HG03575 (cell line): ENCODE measurements at regions not wholly inside any gene's neighbourhood (a gene's known extent, or its start where the extent isn't known, plus 50 kb on each side); places are given as distances from the start of the nearest gene placed in this dataset.
"Not testable (repeated sequence)": the region's sequence is repeated elsewhere in the genome, so short reads cannot be mapped to it uniquely, and the experiment has no call there.

Source experiments
- ATAC-seq: cut with Tn5 transposase; IDR thresholded peaks from one replicate; pipeline ENCODE4 v1.9.1; 2021; ENCODE audit not compliant: unreplicated experiment, insufficient number of reproducible peaks, low FRiP score; ENCODE audit errors: extremely low read depth

DNA sequence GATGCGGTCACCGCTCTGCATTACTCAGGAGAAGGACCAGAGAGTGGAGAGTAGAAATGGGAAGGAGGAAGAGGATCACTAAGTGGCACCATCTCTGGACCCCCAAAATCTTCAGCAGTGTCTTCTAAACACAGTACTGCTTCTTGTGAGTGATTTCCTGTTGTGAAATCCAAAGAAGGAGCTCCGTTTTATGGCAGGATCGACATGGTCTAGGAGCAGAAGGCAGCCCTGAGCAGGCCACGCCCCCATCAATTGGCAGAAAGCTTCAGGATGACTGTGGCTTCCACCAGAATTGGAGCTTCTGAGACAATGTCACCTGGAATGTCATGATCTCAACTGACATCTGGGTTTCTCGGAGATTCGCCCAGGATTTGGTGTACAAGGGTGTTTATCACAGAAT is 171.5 kb downstream of the ADSS2 start:
- no peak for ATAC-seq

DNA sequence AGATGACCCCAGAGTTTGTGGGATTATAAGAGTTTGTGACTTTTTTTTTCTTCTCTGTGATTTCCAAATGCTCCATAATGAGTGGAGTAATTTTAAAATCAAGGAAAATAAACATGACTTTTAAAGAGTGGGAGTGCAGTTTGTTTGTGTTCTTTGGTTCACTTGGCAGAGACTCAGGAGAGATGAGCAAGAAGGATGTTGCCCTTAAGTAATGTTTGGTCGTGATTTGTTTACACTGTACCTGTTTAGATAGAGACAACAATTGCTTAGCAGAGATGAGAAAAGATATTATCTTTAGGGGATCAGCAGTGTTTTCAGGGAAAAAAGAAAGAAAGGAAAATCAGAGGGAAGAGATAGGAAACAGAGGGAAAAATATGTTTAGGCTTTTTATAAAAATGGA is 170.8 kb downstream of the ADSS2 start:
- ATAC-seq = no peak

DNA sequence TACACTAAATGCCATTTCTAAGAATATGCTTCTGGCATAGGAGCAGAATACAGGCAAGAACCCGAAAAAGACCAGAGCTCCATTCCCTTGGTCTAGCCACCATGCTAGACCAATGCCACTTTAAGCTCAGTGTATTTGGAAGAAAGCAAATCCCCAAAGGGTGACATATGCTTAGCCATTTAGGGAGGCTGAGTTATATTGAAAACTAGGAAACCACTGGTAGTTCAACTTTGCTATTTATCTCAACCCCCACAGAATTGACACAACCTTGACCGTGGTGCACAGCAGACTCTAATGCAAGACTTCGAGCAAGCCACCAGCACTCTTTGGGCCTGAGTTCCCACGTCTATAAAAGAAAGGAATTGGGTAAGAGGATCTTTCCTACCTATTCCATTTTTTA is 167.9 kb downstream of the ADSS2 start:
- no peak for ATAC-seq

DNA sequence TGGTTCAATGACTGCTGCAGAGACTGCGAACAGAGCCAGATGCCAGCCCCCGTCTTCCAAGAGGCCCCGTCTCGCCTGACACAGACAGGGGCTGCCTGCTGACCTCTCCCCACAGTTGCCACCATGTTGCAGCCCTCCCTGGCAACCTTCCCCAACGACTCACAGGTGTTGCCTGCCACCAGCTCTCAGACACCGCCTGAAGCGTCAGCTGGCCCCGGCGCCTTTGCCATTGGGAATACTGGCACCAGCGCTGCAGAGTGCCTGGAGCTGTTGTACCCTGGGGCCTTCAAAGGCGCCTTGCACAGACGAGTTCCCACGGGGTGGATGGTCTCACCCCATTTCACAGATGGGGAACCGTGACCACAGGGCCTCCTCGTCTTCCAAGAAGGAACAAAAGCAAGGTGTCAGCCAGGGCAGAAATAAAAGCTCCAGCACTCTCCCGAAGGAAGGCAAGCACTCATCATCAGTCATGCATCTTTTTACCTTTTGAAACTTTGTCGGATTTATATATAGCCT is 167.0 kb downstream of the ADSS2 start:
- no peak for ATAC-seq

DNA sequence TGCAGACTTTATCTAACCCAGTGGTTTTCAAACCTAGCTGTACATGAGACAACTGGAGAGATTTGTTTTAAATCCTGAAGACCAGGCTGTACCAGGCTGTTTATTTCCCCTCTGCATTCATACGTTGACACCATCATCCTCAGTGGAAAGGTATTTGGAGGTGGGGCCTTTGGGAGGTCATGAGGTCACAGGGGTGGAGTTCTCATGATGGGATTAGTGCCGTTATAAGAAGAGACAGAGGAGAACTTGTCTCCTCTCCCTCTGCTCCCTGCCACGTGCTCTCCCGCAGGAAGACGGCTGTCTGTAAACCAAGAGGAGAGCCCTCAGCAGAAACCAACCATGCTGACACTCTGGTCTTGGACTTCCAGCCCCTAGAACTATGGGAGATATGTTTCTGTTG is 165.4 kb downstream of the ADSS2 start:
- no peak for ATAC-seq

DNA sequence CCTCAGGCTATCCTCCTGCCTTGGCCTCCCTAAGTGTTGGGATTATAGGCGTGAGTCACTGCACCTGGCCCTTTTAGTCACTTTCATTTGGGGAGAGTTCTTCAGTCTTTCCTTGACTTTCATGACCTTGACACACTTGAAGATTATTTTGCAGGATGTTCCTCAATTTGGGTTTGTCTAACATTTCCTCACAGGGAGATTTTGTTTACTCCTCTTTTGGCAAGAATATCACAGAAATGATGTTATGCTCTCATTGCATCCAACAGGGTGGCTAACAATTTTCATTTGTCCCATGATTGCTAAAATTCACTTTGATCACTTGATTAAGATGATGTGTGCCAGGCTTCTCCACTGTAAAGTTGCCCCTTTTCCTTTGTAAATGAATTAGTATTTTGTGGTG is 164.0 kb downstream of the ADSS2 start:
- ATAC-seq = no peak

DNA sequence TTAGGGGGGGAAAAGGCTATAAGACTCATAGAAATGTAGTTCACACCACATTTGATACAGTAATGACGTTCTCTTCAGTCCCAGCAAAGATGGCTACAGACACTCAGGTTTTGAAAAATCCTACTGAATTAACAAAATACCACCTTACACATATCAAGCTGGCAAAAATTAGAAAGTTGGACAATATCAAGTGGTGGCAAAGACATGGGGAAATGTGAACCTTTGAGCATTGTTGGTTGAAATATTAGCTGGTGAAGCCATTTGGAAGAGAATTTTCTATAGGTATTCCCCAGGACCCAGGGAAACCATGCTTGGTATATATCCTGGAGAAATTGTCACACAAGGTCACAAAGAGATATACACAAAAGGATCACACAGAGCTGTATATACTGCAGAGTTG is 163.0 kb downstream of the ADSS2 start:
- ATAC-seq = no peak

DNA sequence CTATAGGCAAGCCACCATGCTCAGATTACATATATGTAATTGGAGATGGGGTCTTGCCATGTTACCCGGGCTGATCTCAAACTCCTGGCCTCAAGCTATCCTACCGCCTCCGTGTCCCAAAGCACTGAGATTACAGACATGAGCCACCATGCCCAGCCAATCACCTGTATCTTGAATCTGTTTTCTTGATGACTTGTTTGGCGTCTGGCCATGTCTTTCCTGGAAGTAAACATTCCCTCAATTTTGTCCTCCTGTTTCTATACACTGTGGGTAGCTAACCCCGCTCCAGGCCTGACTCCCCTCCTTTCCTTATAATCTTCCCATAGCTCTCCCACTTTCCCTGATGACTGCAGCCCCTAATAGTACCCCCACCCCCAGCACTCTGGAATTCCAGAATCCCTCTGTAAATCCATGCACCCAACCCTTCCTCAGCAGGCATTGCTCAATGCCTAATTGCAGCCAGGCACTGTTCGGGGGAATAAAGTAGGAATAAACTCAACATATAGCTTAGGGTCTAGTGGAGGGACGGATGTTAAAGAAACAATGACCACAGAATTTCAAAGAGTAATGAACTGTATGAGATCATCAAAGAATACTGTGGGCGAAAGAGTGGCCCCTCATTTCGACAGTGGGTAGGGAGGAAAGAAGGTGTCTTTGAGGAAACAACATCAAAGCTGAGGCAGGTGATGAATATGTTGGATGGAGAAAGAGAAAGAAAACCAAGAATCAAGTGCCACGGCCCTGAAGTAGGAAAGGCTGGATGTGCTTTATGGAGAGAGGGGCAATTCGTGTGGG is 161.5 kb downstream of the ADSS2 start:
- no peak for ATAC-seq

DNA sequence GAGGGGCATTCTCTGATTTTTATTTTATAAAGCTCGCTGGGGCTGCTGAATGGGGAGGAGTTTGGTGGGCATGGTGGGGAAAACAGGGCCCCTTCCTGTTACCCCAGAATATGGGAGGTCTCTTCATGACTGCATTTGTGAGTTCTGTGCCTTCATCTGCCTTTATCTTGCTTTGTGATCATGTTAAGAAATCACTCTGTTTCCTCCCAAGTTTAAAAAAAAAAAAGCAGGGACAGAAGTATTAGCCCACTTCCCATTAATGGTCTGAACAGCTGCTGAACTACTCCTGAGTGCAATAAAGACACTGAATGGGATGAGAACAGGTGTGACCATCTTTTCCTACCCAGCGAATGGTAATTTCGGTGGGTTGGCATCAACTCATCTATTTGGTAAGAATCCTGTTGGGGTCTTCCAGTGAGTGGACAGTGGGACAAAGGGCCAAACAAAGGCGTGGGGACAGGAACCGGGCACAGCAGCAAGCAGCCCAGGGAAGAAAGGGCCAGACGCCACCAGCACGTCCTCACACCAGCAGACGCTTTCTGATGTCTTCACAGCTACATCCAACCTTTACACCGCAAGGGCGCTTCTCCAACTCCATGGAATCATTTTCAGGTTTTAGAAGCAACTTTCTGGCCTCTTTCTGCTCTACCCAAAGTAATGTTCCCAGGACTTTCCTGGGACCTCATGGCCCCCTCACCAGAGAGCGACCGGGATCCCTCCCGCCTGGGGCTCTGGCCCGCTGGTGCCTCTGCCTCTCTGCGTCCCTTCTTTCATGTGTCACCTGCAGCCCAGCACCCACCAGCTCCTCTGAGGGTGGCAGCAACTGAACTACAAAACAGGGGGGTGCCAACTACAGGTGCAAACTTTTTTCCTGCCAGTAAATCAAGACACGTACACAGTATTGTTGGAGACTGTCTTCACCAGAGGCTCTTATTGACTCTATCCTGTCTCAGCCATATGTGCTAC is 160.2 kb downstream of the ADSS2 start:
- no peak for ATAC-seq

DNA sequence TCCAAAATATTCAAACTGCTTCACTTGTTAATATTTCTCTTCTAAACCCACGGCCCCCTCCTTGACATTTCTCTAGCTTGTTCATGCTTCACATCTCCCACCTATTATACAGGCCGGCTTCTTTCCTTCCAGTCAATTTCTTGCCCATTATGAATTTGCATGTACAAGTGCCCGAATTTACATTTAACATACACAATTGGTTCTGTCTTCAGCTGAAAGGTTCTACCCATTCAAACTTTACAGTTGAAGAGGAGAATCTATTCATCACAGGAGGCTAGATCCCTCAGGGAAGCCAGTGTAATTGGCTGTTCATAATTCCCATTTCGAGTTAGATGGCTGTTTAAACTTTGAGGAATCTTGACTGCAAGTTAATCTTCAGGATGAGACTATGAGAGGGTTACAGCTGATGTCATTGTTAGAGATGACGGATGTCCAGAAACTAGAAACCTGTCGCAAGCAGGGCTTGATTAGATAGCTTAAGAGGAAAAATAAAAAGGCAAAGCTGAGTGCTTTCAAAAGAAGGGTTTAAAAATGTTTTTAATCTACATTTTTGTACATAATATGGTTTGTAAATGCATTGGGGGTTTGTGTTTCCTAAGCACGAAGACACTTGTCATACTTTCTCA is 157.0 kb downstream of the ADSS2 start:
- ATAC-seq = no peak

DNA sequence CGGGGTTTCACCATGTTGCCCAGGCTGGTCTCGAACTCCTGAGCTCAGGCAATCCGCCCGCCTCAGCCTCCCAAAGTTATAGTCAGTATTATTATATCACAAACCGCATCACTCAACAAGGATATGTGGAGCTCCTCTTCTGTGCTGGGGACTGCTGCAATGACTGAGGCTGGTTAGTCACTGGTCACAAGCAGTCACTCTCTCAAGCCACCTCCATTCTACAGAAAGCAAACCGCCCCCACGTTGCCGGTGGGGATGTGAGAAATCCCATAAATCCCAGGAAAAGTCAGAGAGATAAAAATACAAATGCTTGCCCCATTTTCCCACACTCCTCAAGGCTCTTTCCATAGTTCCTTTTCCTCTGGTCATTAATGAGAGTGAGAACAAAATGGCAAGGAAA is 155.7 kb downstream of the ADSS2 start:
- no peak for ATAC-seq

DNA sequence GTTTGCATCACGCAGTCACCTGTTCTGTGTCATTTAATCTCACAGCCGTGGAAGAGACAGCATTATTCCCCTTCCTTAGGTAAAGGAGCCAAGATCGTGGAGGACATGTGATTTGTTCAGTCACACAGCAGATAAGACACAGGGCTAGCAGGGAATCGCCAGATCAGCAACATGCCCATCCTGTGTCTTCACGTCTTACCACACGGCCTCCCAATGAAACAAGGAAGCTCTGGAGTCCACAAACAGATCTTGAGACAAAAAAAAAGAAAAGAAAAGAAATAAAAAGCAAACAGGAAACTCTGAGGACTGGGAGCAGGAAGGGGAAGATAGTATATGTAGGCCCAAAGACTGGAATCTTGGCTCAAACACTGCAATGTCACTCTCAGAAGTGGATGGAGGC is 155.3 kb downstream of the ADSS2 start:
- ATAC-seq = no peak

DNA sequence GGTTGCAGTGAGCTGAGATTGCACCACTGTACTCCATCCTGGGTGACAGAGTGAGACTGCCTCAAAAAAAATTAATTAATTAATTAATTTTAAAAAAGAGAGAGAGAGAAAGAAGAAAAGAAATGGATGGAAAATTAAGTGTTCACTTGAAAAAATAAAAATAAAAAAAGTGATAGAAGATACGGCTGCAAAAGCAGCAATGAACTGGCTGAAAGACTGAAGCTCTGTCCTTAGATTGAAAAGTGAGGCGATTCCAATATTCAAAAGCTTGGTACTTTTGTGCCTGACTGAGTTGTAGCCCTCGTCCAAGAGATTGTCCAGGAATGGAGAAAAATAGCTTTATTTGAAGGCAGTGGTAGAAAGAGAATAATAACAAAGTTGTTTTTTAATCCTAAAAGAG is 154.6 kb downstream of the ADSS2 start:
- ATAC-seq = no peak

DNA sequence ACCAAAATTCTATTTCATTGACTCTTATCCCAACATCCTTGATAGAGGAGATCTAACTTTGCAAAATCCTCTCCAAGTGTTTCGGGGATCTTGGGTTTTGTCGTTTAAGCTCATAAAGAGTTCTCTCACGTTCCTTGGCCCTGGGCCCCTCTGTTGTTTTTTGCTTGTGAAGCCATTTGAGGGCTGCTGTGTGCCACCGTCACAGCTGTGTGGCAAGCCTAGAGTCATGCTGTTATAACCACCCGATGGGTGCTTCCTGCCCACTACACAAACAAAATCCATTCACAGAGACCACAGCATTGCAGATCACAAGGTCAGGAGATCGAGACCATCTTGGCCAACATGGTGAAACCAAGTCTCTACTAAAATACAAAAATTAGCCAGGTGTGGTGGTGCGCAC is 154.1 kb downstream of the ADSS2 start:
- ATAC-seq = no peak

DNA sequence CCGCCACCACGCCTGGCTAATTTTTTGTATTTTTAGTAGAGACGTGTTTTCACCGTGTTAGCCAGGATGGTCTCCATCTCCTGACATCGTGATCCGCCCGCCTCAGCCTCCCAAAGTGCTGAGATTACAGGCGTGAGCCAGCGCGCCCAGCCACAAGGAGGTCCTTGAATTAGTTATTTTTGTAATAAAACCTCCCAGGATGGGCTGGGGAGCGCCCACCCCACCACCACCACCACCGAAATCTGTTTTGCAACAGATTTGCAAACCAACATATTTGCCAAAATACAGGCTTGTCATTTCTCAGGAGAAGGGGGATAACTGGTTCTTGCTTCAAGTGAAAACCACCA is 151.7 kb downstream of the ADSS2 start:
- ATAC-seq = not testable (repeated sequence)

DNA sequence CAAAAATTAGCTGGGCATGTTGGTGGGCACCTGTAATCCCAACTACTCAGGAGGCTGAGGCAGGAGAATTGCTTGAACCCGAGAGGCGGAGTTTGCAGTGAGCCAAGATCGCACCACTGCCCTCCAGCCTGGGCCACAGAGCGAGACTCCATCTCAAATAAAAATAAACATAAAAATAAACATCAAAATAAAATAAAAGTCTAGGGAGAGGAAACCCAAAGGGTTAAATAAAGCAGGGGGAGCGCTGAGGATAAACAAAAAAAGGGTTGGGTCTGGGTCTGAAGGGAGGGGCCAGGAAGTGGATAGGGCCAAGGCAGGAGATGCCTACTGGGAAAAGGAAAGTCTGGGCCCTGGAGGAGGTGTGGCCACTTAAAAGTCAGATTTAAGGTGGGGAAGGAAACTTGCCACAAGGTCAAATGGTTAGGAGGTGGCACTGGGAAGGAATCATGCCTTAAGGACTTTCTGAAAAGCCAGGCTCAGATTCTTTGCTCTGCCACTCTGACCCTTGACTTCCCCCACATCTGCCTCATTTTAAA is 150.0 kb downstream of the ADSS2 start:
- no peak for ATAC-seq

DNA sequence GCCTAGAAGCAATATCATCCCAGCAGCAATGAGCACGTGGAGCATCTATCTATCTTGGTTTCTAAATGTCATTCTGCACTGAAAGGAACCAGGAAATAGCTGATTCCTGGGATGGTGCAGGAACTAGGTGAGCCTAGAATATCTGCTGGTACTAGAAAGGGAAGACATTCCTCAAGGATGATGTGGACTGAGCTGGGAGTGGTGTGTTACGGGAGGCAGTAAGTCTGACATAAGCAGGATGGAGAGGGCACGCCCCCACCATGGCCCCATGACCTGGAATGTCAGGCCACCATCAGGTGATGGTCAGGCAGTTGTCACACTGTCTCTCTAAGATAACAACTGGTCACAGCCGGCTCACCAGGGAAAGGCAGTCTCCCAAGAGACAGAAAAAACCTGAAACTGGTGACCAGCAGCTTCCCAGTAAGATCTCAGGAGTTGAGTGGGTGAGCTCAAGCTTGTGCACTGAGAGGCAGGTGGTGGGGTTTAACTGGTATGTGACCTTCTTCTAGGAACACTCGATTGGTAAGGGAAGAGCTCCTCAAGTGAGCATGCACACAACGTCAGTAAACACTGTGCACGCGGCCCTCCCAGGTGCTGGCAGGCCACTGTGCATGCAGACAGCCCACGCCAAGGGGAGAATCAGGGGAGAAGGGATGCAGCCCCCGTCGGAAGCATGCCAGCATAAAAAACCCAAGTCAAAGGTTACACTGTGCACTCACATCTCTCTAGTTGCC is 148.7 kb downstream of the ADSS2 start:
- ATAC-seq = no peak

DNA sequence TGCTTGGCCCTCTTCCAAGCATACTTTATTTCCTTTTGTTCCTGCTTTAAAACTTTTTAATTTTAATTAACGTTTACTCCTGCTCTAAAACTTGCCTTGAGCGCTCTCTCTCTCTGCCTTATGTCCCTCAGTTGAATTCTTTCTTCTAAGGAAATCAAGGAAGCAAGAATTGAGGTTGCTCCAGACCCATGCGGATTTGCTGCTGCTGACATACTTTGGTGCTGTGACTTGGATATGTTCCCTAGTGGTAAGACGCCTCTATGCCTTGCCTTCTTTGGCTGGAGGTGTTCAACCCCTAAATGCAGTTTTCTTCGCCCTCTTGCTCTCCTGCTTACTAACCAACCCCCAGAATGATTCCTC is 148.1 kb downstream of the ADSS2 start:
- no peak for ATAC-seq

DNA sequence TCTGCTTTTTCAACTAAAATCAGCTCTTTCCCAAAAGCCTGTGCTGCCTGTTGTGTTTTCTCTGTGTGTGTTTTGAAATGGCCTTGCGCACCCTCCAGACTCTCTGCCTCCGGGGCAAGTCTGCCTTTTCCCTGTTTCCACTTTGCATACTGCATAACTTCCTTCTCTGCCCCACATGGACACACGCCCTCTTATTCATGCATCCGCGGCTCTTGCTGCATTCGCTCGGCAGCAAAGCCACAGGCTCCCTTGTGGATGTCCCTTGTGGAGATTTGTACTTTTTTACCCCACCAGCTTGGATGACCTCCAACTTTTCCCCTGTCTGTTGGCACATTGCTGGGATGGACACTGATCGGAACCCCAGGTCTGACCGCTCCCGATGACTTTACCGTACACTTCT is 147.6 kb downstream of the ADSS2 start:
- ATAC-seq = no peak
